ENCODE measurements at regions not wholly inside any gene's neighbourhood (a gene's known extent, or its start where the extent isn't known, plus 50 kb on each side); places are given as distances from the start of the nearest gene placed in this dataset.
A peak's percentile ranks its signal among the peaks of the same experiment; 100 is the strongest.

GRCh38 chr5:34574936-34575467 is 81.1 kb upstream of the RAI14 start:
- Histone ChIP-seq H3K4me3 (no peak overlapping the region), H2AFZ (ENCODE audit: low read depth, low read length) (no peak overlapping the region), H3K9me3 (replicated peaks; ENCODE audit: control insufficient read depth, insufficient read depth, low read depth, low read length) (no peaks in the 10 kb centered on the region; the same call in 1 of the 2 replicates), H3K27me3 (ENCODE audit: control insufficient read depth in 2 of 2, insufficient read depth in 2 of 2, low read length in 2 of 2) (0 out of 5 replicates have a peak, but pooled peaks cover 0 to 4% of the 10 kb centered on the region in 2 experiments), H3K9me1 (ENCODE audit: control insufficient read depth, insufficient read depth, low read length) (no peaks in the 10 kb centered on the region), H3K36me3 (ENCODE audit: control insufficient read depth, insufficient read depth, low read length) (no peaks in the 10 kb centered on the region), H3K27ac (ENCODE audit: extremely low read depth, low read depth, low read length) (no peak overlapping the region), H3K9ac (ENCODE audit: insufficient read depth in 1 of 2, low read depth in 2 of 2, low read length in 2 of 2) (no peak overlapping the region), H4K20me1 (replicated peaks; ENCODE audit: control insufficient read depth, insufficient read depth, low read length) (no peaks in the 10 kb centered on the region), H3K79me2 (ENCODE audit: control insufficient read depth, insufficient read depth, low read length) (no peaks in the 10 kb centered on the region), H3K4me1 (replicated peaks in 1 of 2; ENCODE audit: control insufficient read depth in 2 of 2, insufficient read depth in 2 of 2, low read length in 2 of 2) (0 out of 5 replicates have a peak, but pooled peaks cover 0 to 10% of the 10 kb centered on the region in 2 experiments), H3K4me2 (ENCODE audit: insufficient read depth, low read length) (no peak overlapping the region)
- intact Hi-C loops (cut with micrococcal nuclease) (no loop called here), in situ Hi-C loops (cut with MboI) (no loop called here)
- 8% methylated on average over 3 of the region's 3 CpGs for WGBS (ENCODE audit: insufficient coverage, low coverage, missing lambda C conversion rate)
- no peak for ATAC-seq
- DNase-seq (ENCODE audit: extremely low read depth in 1 of 4, low spot score in 3 of 4) = no peak
- BruUV-seq (replicated peaks) = no TSS peak
- FAIRE-seq = no peak
- TF ChIP-seq TFE3 (CRISPR knock-in tag; IDR thresholded peaks at IDR 0.05) (peak; percentile 67), ATF4 (CRISPR knock-in tag; IDR thresholded peaks at IDR 0.05) (no peak), ZNF511 (CRISPR knock-in tag; IDR thresholded peaks at IDR 0.05) (no peak), RFX1 (IDR thresholded peaks at IDR 0.05) (0 out of 2 replicates have a peak, but pooled peaks have one; percentile 15), RAD51 (IDR thresholded peaks at IDR 0.05; ENCODE audit: borderline replicate concordance, low read depth) (peak; percentile 31; the same call in 1 of the 2 replicates)
- TF ChIP-seq, protein P1, sequence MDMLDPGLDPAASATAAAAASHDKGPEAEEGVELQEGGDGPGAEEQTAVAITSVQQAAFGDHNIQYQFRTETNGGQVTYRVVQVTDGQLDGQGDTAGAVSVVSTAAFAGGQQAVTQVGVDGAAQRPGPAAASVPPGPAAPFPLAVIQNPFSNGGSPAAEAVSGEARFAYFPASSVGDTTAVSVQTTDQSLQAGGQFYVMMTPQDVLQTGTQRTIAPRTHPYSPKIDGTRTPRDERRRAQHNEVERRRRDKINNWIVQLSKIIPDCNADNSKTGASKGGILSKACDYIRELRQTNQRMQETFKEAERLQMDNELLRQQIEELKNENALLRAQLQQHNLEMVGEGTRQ (CRISPR knock-in tag; IDR thresholded peaks at IDR 0.05) = peak; percentile 16; the same call in 1 of the 2 replicates
- ChIA-PET POLR2A (interaction anchor here (0.6 to 0.9 kb wide), 2 partner anchors 8 to 12 kb away, joined by 3 read pairs; no protein-coding TSS in a partner anchor), CTCF (ENCODE audit: low intra/inter-chr PET ratio) (no interaction called here)

All from K562 (cell line).